HEK293T (cell line): ENCODE measurements at regions not wholly inside any gene's neighbourhood (a gene's known extent, or its start where the extent isn't known, plus 50 kb on each side); places are given as distances from the start of the nearest gene placed in this dataset.

Experiments used
- CTCF ChIA-PET: fragments of 350-600 bp; formaldehyde crosslinking; extraction: SDS; loops from one replicate; lab custom pipeline; 2021; ENCODE audit warnings: antibody characterized with exemption, inconsistent platforms; lab: Yijun Ruan, JAX
- POLR2A ChIA-PET: fragments of 350-600 bp; formaldehyde crosslinking; extraction: SDS; loops from one replicate; lab custom pipeline; 2020; ENCODE audit warnings: antibody characterized with exemption, inconsistent platforms; lab: Yijun Ruan, JAX
- DNase-seq: peaks from one replicate; pipeline ENCODE4 v3.0.0; 2012; ENCODE audit warnings: mixed read lengths; ENCODE audit errors: extremely low spot score
- ARNT ChIP-seq: fragments of 450-650 bp; IDR thresholded peaks from 2 replicates; pipeline ENCODE4 v1.6.1; 2017; ENCODE audit warnings: mild to moderate bottlenecking
- BHLHE40 ChIP-seq: fragments of 450-650 bp; IDR thresholded peaks from 2 replicates; pipeline ENCODE4 v1.6.1; 2016; ENCODE audit warnings: mild to moderate bottlenecking, moderate library complexity, borderline replicate concordance
- CTBP1 ChIP-seq: fragments of 450-650 bp; IDR thresholded peaks from 2 replicates; pipeline ENCODE4 v1.6.1; 2016; ENCODE audit warnings: borderline replicate concordance
- ELF4 ChIP-seq: fragments of 450-650 bp; IDR thresholded peaks from 2 replicates; pipeline ENCODE4 v1.6.1; 2017; ENCODE audit warnings: antibody characterized with exemption
- FOXA1 ChIP-seq: fragments of 450-650 bp; IDR thresholded peaks from 2 replicates; pipeline ENCODE4 v1.6.1; 2016; ENCODE audit warnings: mild to moderate bottlenecking
- FOXK2 ChIP-seq: fragments of 450-650 bp; IDR thresholded peaks from 2 replicates; pipeline ENCODE4 v1.6.1; 2016; ENCODE audit warnings: mild to moderate bottlenecking
- FOXM1 ChIP-seq: fragments of 450-650 bp; IDR thresholded peaks from 2 replicates; pipeline ENCODE4 v1.6.1; 2017; ENCODE audit warnings: mild to moderate bottlenecking, borderline replicate concordance
- HDGF ChIP-seq: fragments of 450-650 bp; IDR thresholded peaks from 2 replicates; pipeline ENCODE4 v1.6.1; 2017; ENCODE audit warnings: antibody characterized with exemption, borderline replicate concordance
- L3MBTL2 ChIP-seq: fragments of 450-650 bp; conservative IDR thresholded peaks from 2 replicates; pipeline ENCODE4 v1.6.1; 2016; ENCODE audit warnings: mild to moderate bottlenecking
- LEF1 ChIP-seq: fragments of 450-650 bp; IDR thresholded peaks from 2 replicates; pipeline ENCODE4 v1.6.1; 2017; ENCODE audit warnings: mild to moderate bottlenecking, borderline replicate concordance
- NFRKB ChIP-seq: fragments of 450-650 bp; IDR thresholded peaks from 2 replicates; pipeline ENCODE4 v1.6.1; 2016; ENCODE audit warnings: mild to moderate bottlenecking, moderate library complexity
- PKNOX1 ChIP-seq: fragments of 450-650 bp; IDR thresholded peaks from 2 replicates; pipeline ENCODE4 v1.6.1; 2016
- SP1 ChIP-seq: fragments of 450-650 bp; IDR thresholded peaks from 2 replicates; pipeline ENCODE4 v1.6.1; 2017
- SUZ12 ChIP-seq: fragments of 450-650 bp; IDR thresholded peaks from 2 replicates; pipeline ENCODE4 v1.6.1; 2016; ENCODE audit warnings: mild to moderate bottlenecking
- TARDBP ChIP-seq: fragments of 450-650 bp; IDR thresholded peaks from 2 replicates; pipeline ENCODE4 v1.6.1; 2016
- ZNF384 ChIP-seq: fragments of 450-650 bp; IDR thresholded peaks from 2 replicates; pipeline ENCODE4 v1.6.1; 2016

- TF ChIP-seq BHLHE40, result no peak
- DNase-seq, result no peak
- CTCF ChIA-PET, result no interaction called here
- POLR2A ChIA-PET, result no interaction called here
Measured at GRCh38 chr15:70315431-70315830, 217.7 kb upstream of the TLE3 start.

GRCh38 chr15:70314688-70315087 is 217.0 kb upstream of the TLE3 start:
- no peak for DNase-seq
- TF ChIP-seq L3MBTL2, result no peak
- TF ChIP-seq LEF1, result no peak
- TF ChIP-seq ZNF384, result no peak
- no peak for TF ChIP-seq FOXA1
- no peak for TF ChIP-seq CTBP1
- no peak for TF ChIP-seq PKNOX1
- no peak for TF ChIP-seq SUZ12
- TF ChIP-seq FOXM1, result no peak
- no peak for TF ChIP-seq SP1
- no peak for TF ChIP-seq TARDBP
- TF ChIP-seq FOXK2, result no peak
- no peak for TF ChIP-seq ARNT
- TF ChIP-seq ELF4, result no peak
- TF ChIP-seq BHLHE40, result no peak
- no peak for TF ChIP-seq HDGF
- no peak for TF ChIP-seq NFRKB
- POLR2A ChIA-PET, result no interaction called here
- CTCF ChIA-PET, result no interaction called here

- no peak for DNase-seq
- TF ChIP-seq LEF1 (no peak), NFRKB (no peak), L3MBTL2 (no peak)
- POLR2A ChIA-PET, result no interaction called here
- CTCF ChIA-PET, result no interaction called here
Measured at GRCh38 chr15:70314018-70314354, 216.3 kb upstream of the TLE3 start.

- ChIA-PET CTCF (no interaction called here), POLR2A (no interaction called here)
- DNase-seq, result no peak
- TF ChIP-seq NFRKB (no peak), L3MBTL2 (no peak), CTBP1 (no peak), BHLHE40 (no peak), FOXA1 (no peak), SUZ12 (no peak), LEF1 (no peak), HDGF (no peak), FOXM1 (no peak), PKNOX1 (no peak), ARNT (no peak), SP1 (no peak), TARDBP (no peak), ELF4 (no peak), FOXK2 (no peak), ZNF384 (no peak)
Measured at GRCh38 chr15:70313099-70314017, 215.6 kb upstream of the TLE3 start.

- POLR2A ChIA-PET, result no interaction called here
- CTCF ChIA-PET, result no interaction called here
- no peak for DNase-seq
- TF ChIP-seq HDGF (no peak), NFRKB (no peak), FOXM1 (no peak), FOXA1 (no peak), LEF1 (no peak), BHLHE40 (no peak), PKNOX1 (no peak), CTBP1 (no peak), FOXK2 (no peak), SP1 (no peak), SUZ12 (no peak), ELF4 (no peak), TARDBP (no peak), ARNT (no peak), L3MBTL2 (no peak), ZNF384 (no peak)
Measured at GRCh38 chr15:70311821-70312220, 214.1 kb upstream of the TLE3 start.

- DNase-seq, result no peak
- ChIA-PET CTCF (no interaction called here), POLR2A (no interaction called here)
- TF ChIP-seq L3MBTL2, result no peak
- no peak for TF ChIP-seq BHLHE40
- no peak for TF ChIP-seq FOXM1
- TF ChIP-seq ZNF384, result no peak
- no peak for TF ChIP-seq TARDBP
- TF ChIP-seq CTBP1, result no peak
- no peak for TF ChIP-seq LEF1
- TF ChIP-seq FOXK2, result no peak
- no peak for TF ChIP-seq ARNT
Measured at GRCh38 chr15:70309716-70310115, 212.0 kb upstream of the TLE3 start.
